GM12878 (cell line): ENCODE measurements at regions not wholly inside any gene's neighbourhood (a gene's known extent, or its start where the extent isn't known, plus 50 kb on each side); places are given as distances from the start of the nearest gene placed in this dataset.

ENCODE experiments used
- ATAC-seq: fragments of 200-7000 bp; cut with Tn5 transposase; 3 replicates; pipeline ENCODE4 v1.9.1; 2020; ENCODE audit warnings: mild to moderate bottlenecking, moderate library complexity
- BruUV-seq: library from RNA; stranded (reverse); fragments of 400-500 nt; replicated peaks from 2 replicates; lab custom pipeline; 2021; lab: Mats Ljungman, UMichigan
- CTCF ChIA-PET: fragments of 300-600 bp; sonication (Branson Sonifier 250); formaldehyde crosslinking; extraction: SDS; loops from one replicate; lab custom pipeline; 2021; ENCODE audit warnings: inconsistent platforms; lab: Yijun Ruan, JAX
- POLR2A ChIA-PET: fragments of 350-600 bp; formaldehyde crosslinking; extraction: SDS; loops from one replicate; lab custom pipeline; 2021; ENCODE audit warnings: inconsistent platforms; lab: Charles Lee
- RAD21 ChIA-PET: fragments of 300-600 bp; sonication (Branson Sonifier 250); formaldehyde crosslinking; loops from one replicate; lab custom pipeline; 2023; ENCODE audit warnings: antibody characterized with exemption; ENCODE audit not compliant: unreplicated experiment; lab: Charles Lee
- SMC1A ChIA-PET: fragments of 300-600 bp; sonication (Branson Sonifier 250); formaldehyde crosslinking; loops from one replicate; lab custom pipeline; 2023; ENCODE audit not compliant: unreplicated experiment, uncharacterized antibody; lab: Charles Lee
- DNase-seq: peaks from one replicate; pipeline ENCODE4 v3.0.0-alpha.2; 2011; ENCODE audit warnings: low read depth, low spot score
- FAIRE-seq: peaks from 3 replicates; lab custom pipeline; 2011; peaks lifted over from hg19 to GRCh38; lab: Jason Lieb, UNC
- H2AFZ ChIP-seq: 2 replicates; pipeline ENCODE4 v1.6.0; 2011; ENCODE audit warnings: low read depth, low read length, control low read depth; ENCODE audit not compliant: control insufficient read depth
- H3K27ac ChIP-seq: 2 replicates; pipeline ENCODE4 v1.5.1; 2011; ENCODE audit warnings: control low read depth; ENCODE audit not compliant: control insufficient read depth, insufficient read depth
- H3K27me3 ChIP-seq, 2 experiments: replicated peaks in 1 of 2; 2 replicates each; pipeline versions ENCODE4 v1.6.0 to v1.6.1; 2011; ENCODE audit warnings: low read length in 1 of 2; ENCODE audit not compliant: control insufficient read depth in 2 of 2, insufficient read depth in 2 of 2
- H3K36me3 ChIP-seq, 2 experiments: 2 replicates each; pipeline ENCODE4 v1.5.1; 2011; ENCODE audit warnings: low read length in 1 of 2; ENCODE audit not compliant: control insufficient read depth in 2 of 2, insufficient read depth in 2 of 2
- H3K4me1 ChIP-seq: 2 replicates; pipeline ENCODE4 v1.6.1; 2011; ENCODE audit warnings: mild to moderate bottlenecking, low read length, moderate library complexity, mixed read lengths; ENCODE audit not compliant: control insufficient read depth, insufficient read depth
- H3K4me2 ChIP-seq: 2 replicates; pipeline ENCODE4 v1.6.0; 2011; ENCODE audit warnings: control low read depth; ENCODE audit not compliant: control insufficient read depth, insufficient read depth
- H3K4me3 ChIP-seq: fragments of 200-600 bp; sonication (generic); 2 replicates; pipeline ENCODE4 v1.5.1; 2016
- H3K79me2 ChIP-seq: 2 replicates; pipeline ENCODE4 v1.6.0; 2011; ENCODE audit warnings: low read length; ENCODE audit not compliant: control insufficient read depth, insufficient read depth
- H3K9ac ChIP-seq: 2 replicates; pipeline ENCODE4 v1.8.0; 2011; ENCODE audit warnings: low read length, control low read depth, mixed read lengths; ENCODE audit not compliant: control insufficient read depth, insufficient read depth
- H3K9me3 ChIP-seq: replicated peaks from 3 replicates; pipeline ENCODE4 v1.5.1; 2011; ENCODE audit warnings: mild to moderate bottlenecking, low read length; ENCODE audit not compliant: control insufficient read depth, insufficient read depth
- H4K20me1 ChIP-seq: 2 replicates; pipeline ENCODE4 v1.6.0; 2011; ENCODE audit not compliant: control insufficient read depth, insufficient read depth
- ESRRA ChIP-seq: IDR thresholded peaks from 2 replicates; pipeline ENCODE4 v1.6.1; 2012; ENCODE audit warnings: mild to moderate bottlenecking, low read length, improper control_type of control experiment
- NRF1 ChIP-seq: conservative IDR thresholded peaks from 2 replicates; pipeline ENCODE4 v1.6.1; 2011; ENCODE audit warnings: mild to moderate bottlenecking, low read depth, low read length, improper control_type of control experiment
- POLR2AphosphoS2 ChIP-seq: IDR thresholded peaks from 2 replicates; pipeline ENCODE4 v1.6.1; 2011; ENCODE audit warnings: low read depth, mild to moderate bottlenecking, low read length, improper control_type of control experiment, moderate library complexity
- POLR2AphosphoS5 ChIP-seq: IDR thresholded peaks from 2 replicates; pipeline ENCODE4 v1.6.1; 2011; ENCODE audit warnings: mild to moderate bottlenecking, low read length, inconsistent platforms
- RUNX3 ChIP-seq: IDR thresholded peaks from 2 replicates; pipeline ENCODE4 v1.6.1; 2012; ENCODE audit warnings: low read length, inconsistent platforms
- WGBS: methylation state at CpG from one replicate; pipeline ENCODE4 v1.1.6; 2016; ENCODE audit warnings: low lambda C conversion rate; ENCODE audit not compliant: insufficient replicate concordance, insufficient coverage; ENCODE audit errors: missing lambda C conversion rate; 5-methylcytosine and 5-hydroxymethylcytosine counted together
- in situ Hi-C: fragments of 300-500 bp; cut with MboI; formaldehyde crosslinking; loops from 9 replicates; pipeline ENCODE4 v1.14.3; 2018; ENCODE audit warnings: mixed read lengths
- intact Hi-C: fragments of 100-400 bp; cut with micrococcal nuclease; formaldehyde crosslinking; loops from one replicate; pipeline ENCODE4 v1.14.2; 2022; ENCODE audit not compliant: unreplicated experiment

DNA sequence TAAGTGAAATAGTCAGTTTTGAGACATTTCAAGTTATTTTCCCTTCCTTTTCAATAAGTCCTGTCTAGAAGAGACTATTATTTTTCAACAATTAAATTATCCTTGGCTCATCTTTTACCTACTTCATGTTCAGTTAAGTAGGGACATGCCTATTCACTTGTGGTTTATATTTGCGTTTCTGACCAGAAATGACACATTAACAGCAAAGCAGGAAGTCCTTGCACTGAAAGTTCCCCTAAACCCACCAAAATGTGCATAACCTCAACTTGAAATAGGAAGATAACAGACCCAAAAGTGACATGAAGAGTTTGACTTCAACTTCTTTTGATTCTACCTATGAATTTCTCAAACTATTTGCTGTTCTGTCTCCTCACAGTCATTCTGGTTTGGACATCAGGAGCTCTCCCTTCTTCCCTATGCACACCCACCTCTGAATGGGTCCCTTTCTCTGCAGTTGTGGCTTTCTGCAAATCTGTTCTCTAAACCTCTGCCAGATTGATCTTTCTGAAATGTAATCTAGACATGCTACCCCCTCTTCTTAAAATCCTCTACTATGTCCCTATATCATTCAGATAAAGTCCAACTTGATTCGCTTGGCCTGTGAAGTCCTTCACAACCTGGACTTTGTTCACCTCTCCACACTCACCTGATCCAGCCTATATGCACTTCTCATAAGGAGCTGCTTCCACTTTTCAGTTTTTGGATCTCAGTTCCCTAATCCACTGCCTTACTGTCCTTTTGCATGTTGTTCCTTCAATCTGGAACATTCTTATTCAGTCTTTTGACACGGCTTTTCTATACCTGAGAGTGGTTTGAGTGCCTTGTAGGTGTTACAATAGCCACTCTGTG, 661.5 kb upstream of the ADGRL4 start:
- in situ Hi-C loops (no loop called here), intact Hi-C loops (no loop called here)
- peak; percentile 11 for DNase-seq
- Histone ChIP-seq H3K9me3 (no peaks in the 10 kb centered on the region), H3K4me1 (no peaks in the 10 kb centered on the region), H3K79me2 (no peaks in the 10 kb centered on the region), H3K27me3 (no peaks in the 10 kb centered on the region), H3K4me2 (no peak overlapping the region), H3K4me3 (no peak overlapping the region), H3K27ac (no peak overlapping the region), H3K9ac (no peak overlapping the region), H4K20me1 (no peaks in the 10 kb centered on the region), H2AFZ (no peak overlapping the region), H3K36me3 (no peaks in the 10 kb centered on the region)
- ChIA-PET CTCF (no interaction called here), RAD21 (no interaction called here), SMC1A (no interaction called here), POLR2A (no interaction called here)
- no peak for FAIRE-seq
- BruUV-seq: no TSS peak
- TF ChIP-seq RUNX3: peak; percentile 37
- TF ChIP-seq NRF1: no peak
- ATAC-seq: 0 out of 3 replicates have a peak, but pooled peaks have one; percentile 36
- 0% methylated on average over 3 of the region's 3 CpGs for WGBS

DNA sequence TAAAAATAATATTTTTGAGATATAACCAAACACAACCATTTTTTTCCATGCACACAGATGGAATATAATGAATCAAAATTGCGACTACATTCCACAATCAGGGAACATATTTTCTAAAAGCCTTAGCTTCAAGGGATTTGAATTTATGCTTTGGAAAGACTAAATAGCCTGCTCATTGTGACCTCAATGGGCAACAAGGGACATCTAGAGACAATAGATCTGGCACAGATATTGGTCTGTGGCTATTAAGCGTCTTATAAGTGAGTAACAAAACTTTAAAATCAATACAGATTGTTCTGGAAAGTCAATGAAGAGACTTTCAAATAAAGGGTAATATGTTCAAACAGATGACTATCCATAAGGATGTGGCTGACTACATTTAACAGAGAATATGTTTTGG, 660.6 kb upstream of the ADGRL4 start:
- Histone ChIP-seq H2AFZ (no peak overlapping the region), H3K4me2 (no peak overlapping the region), H3K79me2 (no peaks in the 10 kb centered on the region), H3K9ac (no peak overlapping the region), H3K4me1 (no peaks in the 10 kb centered on the region), H3K9me3 (no peaks in the 10 kb centered on the region), H3K36me3 (no peaks in the 10 kb centered on the region), H3K4me3 (no peak overlapping the region), H3K27ac (no peak overlapping the region), H3K27me3 (no peaks in the 10 kb centered on the region), H4K20me1 (no peaks in the 10 kb centered on the region)
- whole genome bisulfite sequencing: 39% methylated on average over 2 of the region's 2 CpGs
- TF ChIP-seq POLR2AphosphoS5: no peak
- TF ChIP-seq ESRRA: no peak
- no peak for TF ChIP-seq POLR2AphosphoS2
- ATAC-seq (no peak), DNase-seq (no peak), FAIRE-seq (no peak)
- ChIA-PET CTCF (no interaction called here), POLR2A (no interaction called here), RAD21 (no interaction called here), SMC1A (no interaction called here)
- no TSS peak for BruUV-seq
- in situ Hi-C loops (no loop called here), intact Hi-C loops (no loop called here)
